IMR-90 (cell line): ENCODE measurements at regions not wholly inside any gene's neighbourhood (a gene's known extent, or its start where the extent isn't known, plus 50 kb on each side); places are given as distances from the start of the nearest gene placed in this dataset.

Experiments used
- ATAC-seq: fragments of 200-7000 bp; cut with Tn5 transposase; 2 replicates; pipeline ENCODE4 v1.9.1; 2020; ENCODE audit warnings: low read depth, mild to moderate bottlenecking, moderate library complexity
- BruUV-seq: library from RNA; stranded (reverse); fragments of 400-500 nt; replicated peaks from 2 replicates; lab custom pipeline; 2021; lab: Mats Ljungman, UMichigan
- CTCF ChIA-PET: fragments of 300-600 bp; formaldehyde crosslinking; extraction: SDS; loops from one replicate; lab custom pipeline; 2021; ENCODE audit warnings: antibody characterized with exemption; lab: Yijun Ruan, JAX
- POLR2A ChIA-PET: fragments of 300-600 bp; sonication (Branson Sonifier 250); formaldehyde crosslinking; loops from one replicate; lab custom pipeline; 2022; ENCODE audit warnings: antibody characterized with exemption; ENCODE audit not compliant: unreplicated experiment; lab: Charles Lee
- DNase-seq: peaks from one replicate; pipeline ENCODE4 v3.0.0; 2013
- H2AFZ ChIP-seq: replicated peaks from 2 replicates; pipeline ENCODE3; 2013; ENCODE audit warnings: low read length, mild to moderate bottlenecking; ENCODE audit not compliant: poor library complexity
- H2AK5ac ChIP-seq: 2 replicates; pipeline ENCODE4 v1.6.1; 2013; ENCODE audit warnings: low read depth, low read length, inconsistent platforms
- H2AK9ac ChIP-seq: replicated peaks from 2 replicates; pipeline ENCODE3; 2013; ENCODE audit warnings: mild to moderate bottlenecking, low read depth, low read length, moderate library complexity; ENCODE audit not compliant: poor library complexity
- H2BK120ac ChIP-seq: 2 replicates; pipeline ENCODE4 v1.6.1; 2013; ENCODE audit warnings: low read depth, low read length, inconsistent platforms
- H2BK15ac ChIP-seq: 3 replicates; pipeline ENCODE4 v1.6.1; 2013; ENCODE audit warnings: low read depth, low read length, inconsistent platforms
- H2BK20ac ChIP-seq: 2 replicates; pipeline ENCODE4 v1.6.1; 2013; ENCODE audit warnings: low read depth, mild to moderate bottlenecking, inconsistent platforms, low read length, moderate library complexity
- H2BK5ac ChIP-seq: 2 replicates; pipeline ENCODE4 v1.6.1; 2013; ENCODE audit warnings: mild to moderate bottlenecking, low read depth, low read length, inconsistent platforms; ENCODE audit not compliant: poor library complexity, severe bottlenecking
- H3K14ac ChIP-seq: replicated peaks from 2 replicates; pipeline ENCODE4 v1.6.1; 2013; ENCODE audit warnings: low read depth, low read length, inconsistent platforms
- H3K18ac ChIP-seq: 2 replicates; pipeline ENCODE4 v1.6.1; 2013; ENCODE audit warnings: low read depth, low read length, control low read depth
- H3K23ac ChIP-seq: 2 replicates; pipeline ENCODE4 v1.6.1; 2013; ENCODE audit warnings: low read depth, low read length, inconsistent platforms
- H3K27ac ChIP-seq: 2 replicates; pipeline ENCODE4 v1.5.1; 2013; ENCODE audit warnings: mild to moderate bottlenecking, control low read depth, low read length; ENCODE audit not compliant: insufficient read depth
- H3K27me3 ChIP-seq: 2 replicates; pipeline ENCODE4 v1.6.1; 2013; ENCODE audit warnings: low read length; ENCODE audit not compliant: control insufficient read depth, insufficient read depth
- H3K36me3 ChIP-seq: 2 replicates; pipeline ENCODE4 v1.6.1; 2013; ENCODE audit warnings: low read length, mixed read lengths; ENCODE audit not compliant: control insufficient read depth, insufficient read depth
- H3K4ac ChIP-seq: 2 replicates; pipeline ENCODE4 v1.6.1; 2013; ENCODE audit warnings: low read depth, low read length, inconsistent platforms
- H3K4me1 ChIP-seq: 2 replicates; pipeline ENCODE4 v1.6.1; 2013; ENCODE audit warnings: low read length, mixed read lengths; ENCODE audit not compliant: control insufficient read depth, insufficient read depth
- H3K4me2 ChIP-seq: 2 replicates; pipeline ENCODE4 v1.6.1; 2013; ENCODE audit warnings: low read depth, mild to moderate bottlenecking, control low read depth, low read length, moderate library complexity
- H3K4me3 ChIP-seq: 2 replicates; pipeline ENCODE4 v1.5.1; 2013; ENCODE audit warnings: low read depth, mild to moderate bottlenecking, control low read depth, low read length, moderate library complexity; ENCODE audit not compliant: insufficient read depth
- H3K56ac ChIP-seq: 2 replicates; pipeline ENCODE4 v1.6.1; 2013; ENCODE audit warnings: low read length, inconsistent platforms; ENCODE audit not compliant: insufficient read depth; ENCODE audit errors: extremely low read depth
- H3K79me1 ChIP-seq, 2 experiments: 2 replicates each; pipeline ENCODE4 v1.6.1; 2013; ENCODE audit warnings: low read length in 2 of 2, inconsistent platforms in 1 of 2, low read depth in 1 of 2
- H3K9ac ChIP-seq: 2 replicates; pipeline ENCODE4 v1.6.1; 2013; ENCODE audit warnings: low read depth, low read length, control low read depth
- H3K9me1 ChIP-seq: 2 replicates; pipeline ENCODE4 v1.6.1; 2013; ENCODE audit warnings: low read length, inconsistent platforms; ENCODE audit not compliant: insufficient read depth
- H3K9me3 ChIP-seq: 2 replicates; pipeline ENCODE4 v1.6.1; 2013; ENCODE audit warnings: low read length; ENCODE audit not compliant: control insufficient read depth, insufficient read depth
- H4K20me1 ChIP-seq: 2 replicates; pipeline ENCODE4 v1.6.1; 2013; ENCODE audit warnings: low read length, inconsistent platforms; ENCODE audit not compliant: insufficient read depth
- H4K5ac ChIP-seq: 2 replicates; pipeline ENCODE4 v1.6.1; 2013; ENCODE audit warnings: mild to moderate bottlenecking, low read depth, low read length, control low read depth
- H4K8ac ChIP-seq, 2 experiments: 2 replicates each; pipeline ENCODE4 v1.6.1; 2013; ENCODE audit warnings: low read depth in 2 of 2, low read length in 2 of 2, control low read depth in 1 of 2, inconsistent platforms in 1 of 2
- H4K91ac ChIP-seq: 2 replicates; pipeline ENCODE4 v1.6.1; 2013; ENCODE audit warnings: low read depth, low read length, inconsistent platforms; ENCODE audit not compliant: insufficient read depth
- BHLHE40 ChIP-seq: fragments of 150-350 bp; IDR thresholded peaks from 2 replicates; pipeline ENCODE4 v1.6.1; 2016; ENCODE audit warnings: mild to moderate bottlenecking, low read depth, low read length
- CEBPB ChIP-seq: IDR thresholded peaks from 2 replicates; pipeline ENCODE4 v1.6.1; 2012; ENCODE audit warnings: low read depth, low read length, improper control_type of control experiment
- FOS ChIP-seq: fragments of 150-350 bp; IDR thresholded peaks from 2 replicates; pipeline ENCODE4 v1.6.1; 2016; ENCODE audit warnings: low read depth, low read length
- MXI1 ChIP-seq: IDR thresholded peaks from 2 replicates; pipeline ENCODE4 v1.6.1; 2012; ENCODE audit warnings: low read depth, mild to moderate bottlenecking, low read length, moderate library complexity, borderline replicate concordance
- RFX5 ChIP-seq: IDR thresholded peaks from 2 replicates; pipeline ENCODE4 v1.8.0; 2012; ENCODE audit warnings: low read depth, mild to moderate bottlenecking, low read length, moderate library complexity
- SMC3 ChIP-seq: fragments of 150-350 bp; IDR thresholded peaks from 2 replicates; pipeline ENCODE4 v1.6.1; 2016; ENCODE audit warnings: low read depth, mild to moderate bottlenecking, antibody characterized with exemption, low read length, moderate library complexity
- USF2 ChIP-seq: fragments of 150-350 bp; IDR thresholded peaks from 2 replicates; pipeline ENCODE4 v1.6.1; 2017; ENCODE audit warnings: mild to moderate bottlenecking, antibody characterized with exemption, low read length, low read depth
- WGBS, 2 experiments: methylation state at CpG; one replicate each; pipeline versions ENCODE4 v1.1.5 to v1.1.7; 2013; ENCODE audit warnings: missing lambda C conversion rate in 2 of 2; ENCODE audit not compliant: insufficient read length in 1 of 2; ENCODE audit errors: extremely low coverage in 2 of 2; 5-methylcytosine and 5-hydroxymethylcytosine counted together
- dilution Hi-C: fragments of 300-500 bp; cut with HindIII; formaldehyde crosslinking; loops from one replicate; pipeline ENCODE4 v1.14.3; 2018; ENCODE audit warnings: low sequenced_read_pairs; ENCODE audit not compliant: unreplicated experiment
- in situ Hi-C: fragments of 300-500 bp; cut with MboI; formaldehyde crosslinking; loops from 3 replicates; pipeline ENCODE4 v1.14.3; 2019; ENCODE audit warnings: low sequenced_read_pairs, inconsistent platforms, mixed read lengths
- intact Hi-C: fragments of 100-400 bp; cut with micrococcal nuclease; formaldehyde crosslinking; loops from 2 replicates; pipeline ENCODE4 v1.10.0; 2022

GRCh38 chr1:67991546-67991945, 58.9 kb downstream of the DIRAS3 start:
- WGBS, 2 experiments, result no CpG with 5 or more reads among the region's 5 CpGs
- no peaks in the 10 kb centered on the region for H3K9me3 ChIP-seq
- no TSS peak for BruUV-seq
- no peak overlapping the region for H2BK5ac ChIP-seq
- H2BK120ac ChIP-seq, result no peak overlapping the region
- no peak overlapping the region for H3K27ac ChIP-seq
- in situ Hi-C loops, result no loop called here
- no peaks in the 10 kb centered on the region for H3K36me3 ChIP-seq
- TF ChIP-seq RFX5 (no peak), BHLHE40 (no peak), FOS (no peak), SMC3 (no peak), USF2 (no peak), CEBPB (no peak), MXI1 (no peak)
- no peak overlapping the region for H2AFZ ChIP-seq
- DNase-seq (no peak), ATAC-seq (no peak)
- no peaks in the 10 kb centered on the region for H3K79me1 ChIP-seq
- no peak overlapping the region for H4K8ac ChIP-seq
- no peak overlapping the region for H3K18ac ChIP-seq
- no peak overlapping the region for H3K14ac ChIP-seq
- CTCF ChIA-PET, result no interaction called here
- H4K91ac ChIP-seq, result no peak overlapping the region
- POLR2A ChIA-PET, result no interaction called here
- H3K9ac ChIP-seq, result no peak overlapping the region
- H3K9me1 ChIP-seq, result peaks cover 6% of the 10 kb centered on the region; the same call in 1 of the 2 replicates
- no peak overlapping the region for H2AK9ac ChIP-seq
- no peak overlapping the region for H3K4me2 ChIP-seq
- no peak overlapping the region for H3K4ac ChIP-seq
- H3K56ac ChIP-seq, result no peak overlapping the region
- dilution Hi-C loops, result no loop called here
- H3K4me1 ChIP-seq, result peaks cover 4% of the 10 kb centered on the region
- H3K27me3 ChIP-seq, result no peaks in the 10 kb centered on the region
- intact Hi-C loops, result no loop called here
- no peak overlapping the region for H4K5ac ChIP-seq
- no peaks in the 10 kb centered on the region for H4K20me1 ChIP-seq
- no peak overlapping the region for H2AK5ac ChIP-seq
- no peak overlapping the region for H3K23ac ChIP-seq
- H2BK15ac ChIP-seq, result no peak overlapping the region
- no peak overlapping the region for H3K4me3 ChIP-seq
- H2BK20ac ChIP-seq, result no peak overlapping the region
